ENCODE measurements at regions not wholly inside any gene's neighbourhood (a gene's known extent, or its start where the extent isn't known, plus 50 kb on each side); places are given as distances from the start of the nearest gene placed in this dataset.
"Not testable (repeated sequence)": the region's sequence is repeated elsewhere in the genome, so short reads cannot be mapped to it uniquely, and the experiment has no call there.

DNA sequence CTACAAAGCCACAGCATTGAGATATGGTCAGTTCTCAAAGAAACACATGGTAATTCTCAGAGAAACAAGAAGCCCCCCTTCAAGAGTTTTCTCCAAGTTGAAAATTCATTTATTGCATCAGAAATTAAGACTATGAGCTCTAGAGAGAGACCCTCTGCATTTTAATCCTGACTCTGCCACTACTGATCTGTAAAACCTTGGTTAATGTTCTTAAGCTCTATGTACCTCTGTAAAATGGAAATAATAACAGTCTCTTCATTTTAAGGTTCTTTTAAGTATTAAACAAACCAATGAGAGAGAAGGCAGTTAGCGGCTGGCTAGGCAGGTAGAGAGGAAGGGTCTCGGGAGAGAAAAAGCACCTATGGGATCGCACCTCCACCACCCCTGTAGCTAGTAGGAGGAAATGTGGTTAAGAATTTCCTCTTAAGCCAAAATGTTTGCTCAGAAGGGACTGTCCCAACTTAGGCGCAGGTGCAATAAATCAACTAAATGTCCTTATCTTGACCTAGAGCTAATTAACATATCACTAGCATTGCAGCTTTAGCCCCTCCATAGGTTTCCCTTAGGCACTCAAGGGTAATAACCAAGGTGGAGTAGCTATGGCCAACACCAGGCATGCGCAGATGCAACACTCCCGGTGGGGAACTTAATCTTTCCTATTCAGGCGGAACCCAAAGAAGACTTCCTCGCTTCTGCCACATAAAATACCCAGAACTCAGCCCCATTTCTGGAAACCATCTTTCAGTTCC lies 1685.4 kb downstream of the MRPL39 start:
- DNase-seq = no peak

DNA sequence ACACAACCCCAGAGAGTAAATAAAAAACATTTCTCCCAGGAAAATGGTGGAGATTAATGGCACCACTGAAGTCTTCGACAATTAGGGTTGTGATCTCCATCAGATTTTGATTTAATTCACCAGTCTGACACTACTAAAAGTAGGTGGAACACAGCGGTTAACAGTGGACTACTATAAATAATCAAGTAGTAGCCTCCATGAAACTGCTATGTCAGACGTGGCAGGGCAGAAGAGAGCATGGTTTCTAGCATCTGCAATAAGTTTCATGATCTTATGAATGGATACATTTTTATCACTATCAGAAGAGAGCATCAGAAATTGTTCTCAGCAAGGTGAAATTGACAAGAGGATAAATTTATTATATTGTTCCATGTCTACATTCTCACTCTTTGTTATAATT lies 1706.6 kb downstream of the MRPL39 start:
- DNase-seq = no peak

DNA sequence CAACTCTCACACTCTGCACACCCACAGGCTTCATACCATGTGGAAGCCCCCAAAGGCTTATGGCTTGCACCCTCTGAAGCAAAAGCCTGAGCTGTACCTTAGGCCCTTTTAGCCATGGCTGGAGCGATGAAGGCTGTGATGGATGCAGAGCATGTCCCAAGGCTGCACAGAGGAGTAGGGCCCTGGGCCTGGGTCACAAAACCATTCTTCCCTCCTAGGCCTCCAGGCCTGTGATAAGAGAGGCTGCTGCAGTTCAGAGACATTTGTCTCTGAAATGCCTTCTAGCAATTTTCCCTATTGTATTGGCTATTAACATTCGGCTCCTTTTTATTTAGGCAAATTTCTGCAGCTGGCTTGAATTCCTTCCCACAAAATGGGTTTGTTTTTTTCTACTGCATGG lies 1707.7 kb downstream of the MRPL39 start:
- no peak for DNase-seq

DNA sequence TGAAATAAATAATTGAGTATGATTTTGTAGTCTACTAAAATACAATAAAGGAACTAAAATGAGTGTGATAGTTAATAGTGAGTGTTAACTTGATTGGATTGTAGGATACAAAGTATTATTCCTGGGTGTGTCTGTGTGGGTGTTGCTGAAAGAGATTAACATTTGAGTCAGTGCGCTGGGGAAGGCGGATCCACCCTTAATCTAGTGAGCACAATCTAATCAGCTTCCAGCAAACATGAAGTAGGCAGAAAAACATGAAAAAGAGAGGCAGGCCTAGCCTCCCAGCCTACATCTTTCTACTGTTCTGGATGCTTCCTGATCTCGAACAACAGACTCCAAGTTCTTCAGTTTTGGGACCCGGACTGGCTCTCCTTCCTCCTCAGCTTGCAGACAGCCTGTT lies 1716.6 kb downstream of the MRPL39 start:
- no peak for DNase-seq

DNA sequence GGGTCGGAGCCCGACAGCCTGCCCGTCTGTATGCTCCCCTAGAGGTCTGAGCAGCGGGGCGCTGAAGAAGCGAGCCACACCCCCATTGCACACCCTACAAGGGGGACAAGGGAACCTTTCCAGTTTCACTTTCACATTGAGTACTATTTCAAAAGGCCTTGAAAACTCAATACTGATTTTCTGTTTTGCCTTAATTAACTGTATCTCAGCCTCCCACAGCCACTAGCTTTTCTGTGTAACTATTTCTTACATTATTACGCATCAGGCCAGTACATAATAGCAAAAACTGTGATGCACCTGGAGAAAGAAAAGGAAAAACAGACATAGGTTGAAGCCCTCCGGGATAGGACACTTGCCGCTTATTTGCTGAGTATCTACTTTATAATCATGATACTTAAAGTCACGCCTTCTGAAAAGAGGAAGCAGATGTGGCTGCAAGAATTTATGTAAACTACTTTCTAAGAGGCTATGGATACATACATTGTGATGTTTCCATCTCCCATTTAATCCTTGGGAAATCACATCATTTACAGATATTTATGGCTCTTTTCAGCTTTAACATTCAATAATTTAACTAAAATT lies 1719.5 kb downstream of the MRPL39 start:
- DNase-seq = no peak

DNA sequence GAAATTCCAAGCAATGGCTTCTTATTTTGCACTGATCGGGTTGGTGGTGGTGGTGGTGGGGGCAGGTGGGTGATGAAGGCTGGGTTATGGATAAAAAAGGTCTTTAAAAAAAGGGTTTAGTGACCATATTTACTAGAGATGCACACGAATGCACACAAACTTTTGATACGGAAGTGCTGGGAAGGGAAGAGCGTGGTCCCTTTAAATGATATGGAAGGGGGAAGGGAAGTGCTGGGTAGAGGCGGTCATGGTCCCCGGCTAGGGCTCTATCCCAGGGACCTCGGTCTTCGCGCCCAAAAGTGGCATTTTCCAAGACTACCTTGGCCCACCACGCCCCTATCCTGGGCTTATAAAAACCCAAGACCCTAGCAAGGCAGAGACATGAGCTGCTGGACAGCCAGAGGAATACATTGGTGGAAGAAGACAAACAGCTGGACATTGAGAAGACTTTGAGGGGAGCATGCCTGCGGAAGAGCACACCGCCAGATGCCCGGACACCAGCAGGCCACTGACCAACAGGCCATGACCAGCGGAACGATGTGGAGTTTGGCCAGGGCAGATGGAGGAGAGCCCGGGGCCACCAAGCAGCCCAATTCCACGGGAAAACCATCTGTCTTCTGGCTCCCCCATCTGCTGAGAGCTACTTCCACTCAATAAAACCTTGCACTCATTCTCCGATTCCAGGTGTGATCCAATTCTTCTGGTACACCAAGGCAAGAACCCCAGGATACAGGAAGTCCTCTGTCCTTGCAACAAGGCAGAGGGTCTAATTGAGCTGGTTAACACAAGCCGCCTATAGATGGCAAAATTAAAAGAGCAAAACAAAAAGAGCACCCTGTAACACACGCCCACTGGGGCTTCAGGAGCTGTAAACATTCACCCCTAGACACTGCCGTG lies 1720.2 kb downstream of the MRPL39 start:
- DNase-seq = no peak

DNA sequence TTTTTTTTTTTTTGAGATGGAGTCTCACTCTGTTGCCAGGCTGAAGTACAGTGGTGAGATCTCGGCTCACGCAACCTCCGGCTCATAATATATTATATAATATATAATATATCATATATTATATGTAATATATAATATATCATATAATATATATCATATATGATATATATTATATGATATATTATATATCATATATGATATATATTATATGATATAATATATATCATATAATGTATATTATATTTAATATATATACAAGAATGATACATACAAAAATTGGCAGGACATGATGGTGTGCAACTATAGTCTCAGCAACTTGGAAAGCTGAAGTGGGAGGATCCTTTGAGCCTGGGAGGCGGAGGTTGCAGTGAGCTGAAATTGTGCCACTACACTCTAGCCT lies 1725.5 kb downstream of the MRPL39 start:
- DNase-seq = no peak

DNA sequence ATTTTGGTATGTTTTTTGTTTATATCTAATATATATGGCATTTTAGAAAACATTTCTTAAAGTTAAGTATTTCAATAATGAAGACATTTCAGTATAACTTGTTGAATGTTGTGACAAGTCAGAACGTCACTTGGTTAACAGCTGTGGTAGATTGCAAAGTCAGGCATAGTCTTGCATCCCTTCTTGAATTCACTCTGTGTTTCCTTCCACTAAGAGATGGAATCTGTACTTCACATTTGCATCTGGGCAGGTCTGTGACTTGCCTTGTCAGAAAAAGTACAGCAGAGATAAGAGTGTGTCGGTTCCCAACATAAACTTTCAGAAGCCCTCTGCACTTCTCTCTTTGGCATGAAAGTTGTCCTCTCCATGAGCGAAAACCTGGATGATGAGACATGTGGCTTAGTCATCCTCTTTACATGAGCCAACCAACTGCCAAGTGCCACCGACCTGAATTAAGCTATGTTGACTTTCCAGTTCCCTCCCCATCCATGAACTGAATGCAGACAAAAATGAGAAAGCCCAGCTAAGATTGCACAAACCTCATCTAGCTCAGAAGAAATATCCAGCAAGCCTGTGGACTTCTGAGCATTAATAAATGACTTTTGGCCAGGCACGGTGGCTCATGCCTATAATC lies 1730.2 kb downstream of the MRPL39 start:
- DNase-seq = no peak

DNA sequence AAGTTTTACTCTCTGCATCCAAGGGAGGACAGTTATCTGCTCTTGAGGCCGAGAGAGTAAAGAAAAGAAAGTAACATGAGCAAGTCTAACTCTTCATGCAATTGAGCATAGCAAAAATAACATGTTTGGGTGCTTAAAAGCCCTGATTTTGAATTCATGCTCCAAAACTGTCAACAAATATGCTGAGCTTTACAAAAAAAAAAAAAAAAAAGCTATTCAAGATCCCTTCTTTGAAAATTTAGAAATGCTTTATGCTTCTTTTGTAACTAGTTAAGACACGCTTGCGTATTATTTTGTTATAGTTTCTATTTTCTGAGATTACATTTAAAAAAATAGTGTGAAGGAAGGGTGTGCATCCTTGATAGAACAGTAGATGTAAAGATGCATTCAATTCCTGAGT lies 1733.0 kb downstream of the MRPL39 start:
- no peak for DNase-seq

GRCh38 chr21:23861911-23862504 lies 1745.3 kb downstream of the MRPL39 start:
- no peak for DNase-seq

- no peak for DNase-seq
Measured at GRCh38 chr21:23858878-23859277, 1748.4 kb downstream of the MRPL39 start.

- peak in 5 of 51 donors; percentile 1 to 39 (median 1) for DNase-seq
Measured at GRCh38 chr21:23853796-23854379, 1753.4 kb downstream of the MRPL39 start.

DNA sequence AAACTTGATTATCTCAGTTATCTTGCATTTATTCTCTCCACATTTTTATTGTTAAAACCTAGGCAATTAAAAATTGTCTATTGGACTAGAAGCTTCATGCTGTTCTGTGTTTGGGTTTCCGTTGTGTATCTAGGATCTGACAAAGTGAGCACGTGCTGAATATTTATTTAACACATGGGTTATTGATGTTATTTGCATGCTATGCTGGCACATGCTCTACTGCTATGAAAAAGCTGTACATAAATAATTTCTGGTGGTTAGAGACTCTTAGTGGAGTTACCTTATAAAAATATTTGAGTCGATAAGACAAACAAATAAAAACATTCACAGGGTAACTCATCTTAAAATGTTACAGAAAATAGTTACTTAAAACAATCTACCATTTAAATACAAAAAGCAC lies 1769.7 kb downstream of the MRPL39 start:
- DNase-seq = no peak

DNA sequence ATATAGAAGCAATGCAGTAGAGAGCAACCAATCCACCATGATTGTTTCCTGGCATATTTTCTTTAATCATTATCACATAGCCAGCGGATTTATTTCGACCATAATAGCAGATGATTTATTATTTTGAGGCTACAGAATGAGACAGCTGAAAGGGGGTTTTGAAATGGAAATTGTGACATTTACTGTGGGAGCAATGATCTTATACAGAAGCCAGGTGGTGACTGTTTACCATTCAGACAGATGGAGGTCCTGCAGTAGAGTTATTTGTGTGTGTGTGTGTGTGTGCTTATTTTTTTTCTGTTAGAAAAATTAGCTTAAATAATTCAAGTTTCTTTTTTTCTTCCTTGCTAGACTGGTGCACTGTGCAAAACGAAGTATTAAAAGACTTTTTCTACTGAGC lies 1784.5 kb downstream of the MRPL39 start:
- DNase-seq = no peak

GRCh38 chr21:23817337-23817736 lies 1789.9 kb downstream of the MRPL39 start:
- no peak for DNase-seq

GRCh38 chr21:23812485-23812884 lies 1794.8 kb downstream of the MRPL39 start:
- DNase-seq = no peak

GRCh38 chr21:23811805-23812204 lies 1795.5 kb downstream of the MRPL39 start:
- DNase-seq = no peak

GRCh38 chr21:23809573-23809972 lies 1797.7 kb downstream of the MRPL39 start:
- no peak for DNase-seq

- DNase-seq = not testable (repeated sequence)
Measured at GRCh38 chr21:23806966-23807548, 1800.2 kb downstream of the MRPL39 start.

- DNase-seq = no peak
Measured at GRCh38 chr21:23804866-23805265, 1802.4 kb downstream of the MRPL39 start.

DNA sequence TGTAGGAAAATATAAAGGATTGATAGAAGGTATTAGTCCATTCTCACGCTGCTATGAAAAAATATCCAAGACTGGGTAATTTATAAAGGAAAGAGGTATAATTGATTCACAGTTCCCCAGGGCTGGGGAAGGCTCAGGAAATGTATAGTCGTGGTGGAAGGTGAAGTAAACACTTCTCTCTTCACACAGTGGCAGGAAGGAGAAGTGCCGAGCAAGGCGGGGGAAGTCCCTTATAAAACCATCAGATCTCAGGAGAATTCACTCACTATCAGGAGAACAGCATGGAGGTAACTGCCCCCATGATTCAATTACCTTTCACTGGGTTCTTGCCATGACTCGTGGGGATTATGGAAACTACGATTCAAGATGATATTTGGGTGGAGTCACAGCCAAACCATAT lies 1806.0 kb downstream of the MRPL39 start:
- no peak for DNase-seq

All from hypothalamus (tissue), 51 donors.